LNCAP (cell line): ENCODE measurements at regions not wholly inside any gene's neighbourhood (a gene's known extent, or its start where the extent isn't known, plus 50 kb on each side); places are given as distances from the start of the nearest gene placed in this dataset.

ENCODE experiments used
- TF ChIP-seq, protein P1 (sequence below): fragments of 450-650 bp; IDR thresholded peaks from 2 replicates; pipeline ENCODE4 v1.5.1; 2017; ENCODE audit warnings: mild to moderate bottlenecking

DNA sequence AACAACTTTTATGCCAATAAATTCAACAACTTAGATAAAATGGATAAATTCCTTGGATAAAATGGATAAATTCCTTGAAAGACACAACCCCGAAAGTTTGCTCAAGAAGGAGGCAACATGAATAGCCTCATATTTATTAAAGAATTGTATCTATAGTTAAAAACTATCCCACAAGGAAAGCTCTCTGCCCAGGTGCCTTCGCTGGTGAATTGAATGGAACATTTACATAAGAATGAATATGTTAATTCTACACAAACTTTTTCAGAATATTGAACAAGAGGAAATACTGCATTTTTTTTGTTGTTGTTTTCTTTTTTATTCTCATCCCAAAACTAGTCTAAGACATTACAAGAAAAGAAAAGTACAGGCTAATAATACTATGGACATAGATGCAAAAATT is 805.3 kb upstream of the RAB6C start:
- TF ChIP-seq, protein P1, sequence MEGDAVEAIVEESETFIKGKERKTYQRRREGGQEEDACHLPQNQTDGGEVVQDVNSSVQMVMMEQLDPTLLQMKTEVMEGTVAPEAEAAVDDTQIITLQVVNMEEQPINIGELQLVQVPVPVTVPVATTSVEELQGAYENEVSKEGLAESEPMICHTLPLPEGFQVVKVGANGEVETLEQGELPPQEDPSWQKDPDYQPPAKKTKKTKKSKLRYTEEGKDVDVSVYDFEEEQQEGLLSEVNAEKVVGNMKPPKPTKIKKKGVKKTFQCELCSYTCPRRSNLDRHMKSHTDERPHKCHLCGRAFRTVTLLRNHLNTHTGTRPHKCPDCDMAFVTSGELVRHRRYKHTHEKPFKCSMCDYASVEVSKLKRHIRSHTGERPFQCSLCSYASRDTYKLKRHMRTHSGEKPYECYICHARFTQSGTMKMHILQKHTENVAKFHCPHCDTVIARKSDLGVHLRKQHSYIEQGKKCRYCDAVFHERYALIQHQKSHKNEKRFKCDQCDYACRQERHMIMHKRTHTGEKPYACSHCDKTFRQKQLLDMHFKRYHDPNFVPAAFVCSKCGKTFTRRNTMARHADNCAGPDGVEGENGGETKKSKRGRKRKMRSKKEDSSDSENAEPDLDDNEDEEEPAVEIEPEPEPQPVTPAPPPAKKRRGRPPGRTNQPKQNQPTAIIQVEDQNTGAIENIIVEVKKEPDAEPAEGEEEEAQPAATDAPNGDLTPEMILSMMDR, result no peak

DNA sequence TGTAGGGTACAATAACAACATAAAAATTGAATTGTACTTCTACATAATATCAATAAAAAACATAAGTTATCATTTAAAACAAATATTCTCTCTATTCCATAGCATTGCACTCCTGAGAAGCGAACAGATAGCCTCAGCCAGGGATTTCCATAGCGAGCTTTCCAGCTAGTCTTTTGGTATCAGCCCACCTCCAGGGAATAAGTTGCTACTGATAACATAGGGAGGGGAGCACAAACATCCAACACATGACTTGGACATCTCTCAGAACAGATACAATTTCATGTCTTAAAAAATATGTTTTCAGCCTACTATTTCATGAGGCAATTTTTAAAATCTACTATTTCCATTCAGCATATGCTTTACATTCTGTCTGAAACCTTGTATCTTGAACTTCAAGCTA is 804.4 kb upstream of the RAB6C start:
- TF ChIP-seq, protein P1, result no peak

DNA sequence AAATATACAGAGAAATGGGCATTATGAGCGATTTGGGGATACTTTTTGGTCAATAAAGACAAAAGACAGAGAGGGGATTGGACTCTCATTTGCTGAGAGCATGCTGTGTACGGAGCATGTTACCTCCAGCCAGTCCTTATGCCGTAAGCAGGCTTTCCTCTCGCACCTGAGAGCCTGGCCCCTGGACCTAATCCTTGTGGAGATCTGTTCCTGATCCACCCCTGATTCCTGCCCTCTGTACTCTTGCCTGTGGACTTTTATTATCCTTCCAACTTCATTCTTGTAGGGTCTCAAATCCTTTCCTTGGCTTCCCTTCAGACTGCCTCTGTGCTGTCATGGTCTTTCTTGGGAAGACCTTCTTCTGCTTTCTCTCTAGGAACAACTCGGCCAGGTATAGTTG is 803.1 kb upstream of the RAB6C start:
- TF ChIP-seq, protein P1, result no peak

GRCh38 chr2:129178356-129178755 is 801.1 kb upstream of the RAB6C start:
- TF ChIP-seq, protein P1, result no peak

DNA sequence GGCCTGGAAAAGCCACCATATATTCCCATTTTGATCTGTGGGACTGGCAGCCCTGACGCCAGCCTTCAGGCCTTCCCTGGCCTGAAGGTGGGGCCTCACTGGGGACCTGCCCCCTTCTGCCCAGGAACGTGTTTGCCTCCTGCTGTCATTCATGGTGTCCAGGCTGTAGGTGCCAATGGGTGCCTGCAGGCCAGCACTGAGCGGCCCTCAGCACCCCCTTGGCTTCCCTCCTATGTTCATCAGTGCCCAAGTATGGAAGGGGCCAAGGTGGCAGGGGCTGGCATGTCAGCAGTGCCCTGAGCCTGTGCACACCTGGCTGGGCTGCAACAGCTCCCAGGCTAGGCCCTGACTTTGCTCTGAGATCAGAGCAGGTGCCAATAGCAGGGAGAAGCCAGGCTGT is 800.3 kb upstream of the RAB6C start:
- TF ChIP-seq, protein P1, result no peak

DNA sequence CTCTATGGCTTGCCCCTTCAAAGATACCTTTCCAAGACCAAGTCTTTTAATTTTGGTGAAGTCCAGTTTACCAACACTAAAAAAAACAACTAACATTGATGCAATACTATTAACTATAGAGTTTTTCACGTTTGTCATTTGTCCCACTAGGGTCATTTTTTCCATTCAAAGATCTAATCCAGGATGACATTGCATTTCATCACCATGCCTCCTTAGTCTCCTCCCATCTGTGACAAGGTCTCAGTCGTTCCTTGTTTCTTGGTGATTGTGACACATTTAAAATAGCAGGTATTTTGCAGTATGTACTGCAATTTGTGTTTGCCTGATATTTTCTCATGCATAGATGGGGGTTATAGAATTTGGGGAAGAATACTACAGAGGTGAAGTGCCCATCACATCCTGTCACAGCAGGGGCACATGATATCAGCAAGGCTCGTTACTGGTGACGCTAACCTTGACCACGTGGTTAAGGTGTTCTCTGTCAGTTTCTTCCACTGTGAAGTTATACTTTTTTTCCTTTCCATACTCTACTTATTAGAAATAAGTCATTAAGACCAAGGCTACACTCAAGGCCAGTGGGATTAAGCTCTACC is 799.2 kb upstream of the RAB6C start:
- TF ChIP-seq, protein P1, result no peak

DNA sequence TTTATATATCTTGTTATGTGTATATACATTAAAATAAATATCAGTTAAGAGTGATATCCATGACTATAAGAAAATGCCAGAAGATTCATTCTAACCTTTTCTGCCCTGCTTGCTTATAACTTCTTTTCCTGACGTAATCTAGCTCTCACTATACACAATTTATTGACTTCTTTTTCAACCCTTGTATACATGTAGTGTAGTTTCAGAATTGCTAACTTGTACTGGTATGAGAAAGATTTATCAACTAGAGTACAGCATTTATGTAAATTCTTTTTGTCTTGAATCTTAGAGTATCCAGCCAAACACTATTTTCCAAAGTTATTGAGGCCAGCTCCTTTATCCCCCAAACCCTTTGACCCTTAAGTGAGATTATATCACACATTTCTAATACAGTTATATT is 798.0 kb upstream of the RAB6C start:
- TF ChIP-seq, protein P1, result no peak

DNA sequence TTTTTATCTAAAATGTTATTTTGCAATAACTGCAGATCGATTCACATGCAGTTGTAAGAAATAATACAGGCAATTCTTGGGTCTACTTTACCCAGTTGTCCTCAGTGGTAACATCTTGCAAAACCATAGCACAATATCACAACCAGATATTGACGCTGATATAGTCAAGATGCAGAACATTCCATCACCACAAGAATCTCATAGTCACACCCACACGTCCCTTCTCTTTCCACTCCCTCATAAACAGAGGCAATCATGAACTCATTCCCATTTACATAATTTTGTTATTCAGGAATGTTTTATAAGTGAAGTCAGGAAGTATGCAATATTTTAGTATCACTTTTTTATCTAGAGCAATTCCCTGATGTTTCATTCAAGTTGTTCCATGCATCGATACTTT is 797.5 kb upstream of the RAB6C start:
- TF ChIP-seq, protein P1, result no peak
